ENCODE measurements at regions not wholly inside any gene's neighbourhood (a gene's known extent, or its start where the extent isn't known, plus 50 kb on each side); places are given as distances from the start of the nearest gene placed in this dataset.

DNA sequence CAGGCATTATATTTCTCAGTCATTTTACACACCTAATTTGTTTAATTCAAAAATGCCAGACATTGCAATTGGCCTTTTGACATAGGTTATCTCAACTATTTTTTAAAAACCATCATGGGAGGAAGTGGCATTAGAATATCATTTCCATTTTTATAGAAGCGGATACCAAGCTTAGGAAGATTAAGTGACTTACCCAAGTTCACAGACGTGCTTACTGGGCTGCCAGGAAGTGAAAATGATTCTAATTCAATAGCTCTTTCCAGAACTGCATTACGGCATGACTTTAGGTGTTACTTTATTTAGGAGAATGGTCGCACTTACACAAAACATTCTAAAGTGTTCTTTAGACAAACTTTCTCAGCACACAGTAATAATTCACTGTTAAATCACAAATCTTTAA, 231.9 kb downstream of the KLF12 start:
- no peak for ATAC-seq
- no peaks in the 10 kb centered on the region for H3K36me3 ChIP-seq (ENCODE audit: control insufficient read depth, insufficient read depth, low read length)
- in situ Hi-C loops (cut with HindIII; ENCODE audit: low pct_unique_long_range_greater_than_20kb, low sequenced_read_pairs) (no loop called here), intact Hi-C loops (cut with micrococcal nuclease; ENCODE audit: unreplicated experiment) (no loop called here)
- ChIA-PET POLR2A (no interaction called here), CTCF (no interaction called here)
- no peak overlapping the region for H3K4me3 ChIP-seq (ENCODE audit: low read depth in 2 of 2, low read length in 2 of 2)
- no peaks in the 10 kb centered on the region for H3K4me1 ChIP-seq (ENCODE audit: control insufficient read depth, insufficient read depth, low read length)
- H3K9me3 ChIP-seq (ENCODE audit: control insufficient read depth, insufficient read depth, low read depth, low read length): no peaks in the 10 kb centered on the region
- DNase-seq (ENCODE audit: low read depth, low spot score): no peak
- no peaks in the 10 kb centered on the region for H3K27me3 ChIP-seq (ENCODE audit: control insufficient read depth, insufficient read depth, low read length)
- H3K27ac ChIP-seq (ENCODE audit: low read length): no peak overlapping the region
- TF ChIP-seq TCF7L2 (IDR thresholded peaks at IDR 0.05; ENCODE audit: low read depth, low read length) (no peak), SIN3A (IDR thresholded peaks at IDR 0.05; ENCODE audit: borderline replicate concordance, insufficient read depth, low read depth, low read length) (no peak), POLR2AphosphoS5 (IDR thresholded peaks at IDR 0.05; ENCODE audit: low read depth, low read length) (no peak)
- TF ChIP-seq, protein P1, sequence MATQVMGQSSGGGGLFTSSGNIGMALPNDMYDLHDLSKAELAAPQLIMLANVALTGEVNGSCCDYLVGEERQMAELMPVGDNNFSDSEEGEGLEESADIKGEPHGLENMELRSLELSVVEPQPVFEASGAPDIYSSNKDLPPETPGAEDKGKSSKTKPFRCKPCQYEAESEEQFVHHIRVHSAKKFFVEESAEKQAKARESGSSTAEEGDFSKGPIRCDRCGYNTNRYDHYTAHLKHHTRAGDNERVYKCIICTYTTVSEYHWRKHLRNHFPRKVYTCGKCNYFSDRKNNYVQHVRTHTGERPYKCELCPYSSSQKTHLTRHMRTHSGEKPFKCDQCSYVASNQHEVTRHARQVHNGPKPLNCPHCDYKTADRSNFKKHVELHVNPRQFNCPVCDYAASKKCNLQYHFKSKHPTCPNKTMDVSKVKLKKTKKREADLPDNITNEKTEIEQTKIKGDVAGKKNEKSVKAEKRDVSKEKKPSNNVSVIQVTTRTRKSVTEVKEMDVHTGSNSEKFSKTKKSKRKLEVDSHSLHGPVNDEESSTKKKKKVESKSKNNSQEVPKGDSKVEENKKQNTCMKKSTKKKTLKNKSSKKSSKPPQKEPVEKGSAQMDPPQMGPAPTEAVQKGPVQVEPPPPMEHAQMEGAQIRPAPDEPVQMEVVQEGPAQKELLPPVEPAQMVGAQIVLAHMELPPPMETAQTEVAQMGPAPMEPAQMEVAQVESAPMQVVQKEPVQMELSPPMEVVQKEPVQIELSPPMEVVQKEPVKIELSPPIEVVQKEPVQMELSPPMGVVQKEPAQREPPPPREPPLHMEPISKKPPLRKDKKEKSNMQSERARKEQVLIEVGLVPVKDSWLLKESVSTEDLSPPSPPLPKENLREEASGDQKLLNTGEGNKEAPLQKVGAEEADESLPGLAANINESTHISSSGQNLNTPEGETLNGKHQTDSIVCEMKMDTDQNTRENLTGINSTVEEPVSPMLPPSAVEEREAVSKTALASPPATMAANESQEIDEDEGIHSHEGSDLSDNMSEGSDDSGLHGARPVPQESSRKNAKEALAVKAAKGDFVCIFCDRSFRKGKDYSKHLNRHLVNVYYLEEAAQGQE (IDR thresholded peaks at IDR 0.05; ENCODE audit: insufficient read depth in 1 of 2, low read depth in 2 of 2, low read length in 1 of 2): no peak
- TF ChIP-seq, protein P2, sequence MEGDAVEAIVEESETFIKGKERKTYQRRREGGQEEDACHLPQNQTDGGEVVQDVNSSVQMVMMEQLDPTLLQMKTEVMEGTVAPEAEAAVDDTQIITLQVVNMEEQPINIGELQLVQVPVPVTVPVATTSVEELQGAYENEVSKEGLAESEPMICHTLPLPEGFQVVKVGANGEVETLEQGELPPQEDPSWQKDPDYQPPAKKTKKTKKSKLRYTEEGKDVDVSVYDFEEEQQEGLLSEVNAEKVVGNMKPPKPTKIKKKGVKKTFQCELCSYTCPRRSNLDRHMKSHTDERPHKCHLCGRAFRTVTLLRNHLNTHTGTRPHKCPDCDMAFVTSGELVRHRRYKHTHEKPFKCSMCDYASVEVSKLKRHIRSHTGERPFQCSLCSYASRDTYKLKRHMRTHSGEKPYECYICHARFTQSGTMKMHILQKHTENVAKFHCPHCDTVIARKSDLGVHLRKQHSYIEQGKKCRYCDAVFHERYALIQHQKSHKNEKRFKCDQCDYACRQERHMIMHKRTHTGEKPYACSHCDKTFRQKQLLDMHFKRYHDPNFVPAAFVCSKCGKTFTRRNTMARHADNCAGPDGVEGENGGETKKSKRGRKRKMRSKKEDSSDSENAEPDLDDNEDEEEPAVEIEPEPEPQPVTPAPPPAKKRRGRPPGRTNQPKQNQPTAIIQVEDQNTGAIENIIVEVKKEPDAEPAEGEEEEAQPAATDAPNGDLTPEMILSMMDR (IDR thresholded peaks at IDR 0.05): no peak
- no TSS peak for BruUV-seq (replicated peaks)

DNA sequence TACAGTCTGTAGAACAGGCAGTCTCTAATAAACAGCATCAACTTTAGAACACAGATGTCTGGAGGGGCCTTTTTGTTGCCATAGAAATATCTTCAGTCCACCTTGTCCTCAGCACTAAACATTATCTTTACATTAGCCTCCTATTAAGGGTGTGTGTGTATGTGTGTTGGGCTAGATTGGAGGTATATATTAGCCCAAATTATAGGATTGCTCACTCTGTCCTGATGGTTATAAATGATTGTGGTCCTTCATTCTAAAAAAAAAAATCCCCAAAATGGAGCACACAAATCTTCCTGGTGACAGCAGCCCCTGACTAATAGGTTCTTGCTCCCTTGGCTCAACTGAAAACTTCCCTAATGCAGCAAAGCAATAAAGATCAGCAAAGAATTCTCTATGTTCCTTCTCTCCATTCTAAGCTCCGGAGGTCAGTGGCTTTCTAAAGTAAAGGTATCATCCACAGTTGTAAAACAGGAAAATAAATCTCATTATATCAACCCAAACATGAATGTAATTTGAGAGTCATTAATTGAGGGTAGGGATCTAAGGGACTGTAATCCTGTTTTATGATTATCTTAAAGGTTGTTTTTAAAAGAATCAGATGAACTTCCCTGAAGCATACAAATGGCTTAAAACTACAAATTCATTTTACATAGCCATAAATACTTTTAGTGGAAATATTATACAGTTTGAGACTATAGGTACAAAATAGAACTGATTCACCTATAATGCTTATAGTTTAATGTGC, 232.7 kb downstream of the KLF12 start:
- ChIA-PET POLR2A (no interaction called here), CTCF (no interaction called here)
- in situ Hi-C loops (cut with HindIII; ENCODE audit: low pct_unique_long_range_greater_than_20kb, low sequenced_read_pairs) (no loop called here), intact Hi-C loops (cut with micrococcal nuclease; ENCODE audit: unreplicated experiment) (no loop called here)
- no peaks in the 10 kb centered on the region for H3K36me3 ChIP-seq (ENCODE audit: control insufficient read depth, insufficient read depth, low read length)
- H3K4me3 ChIP-seq (ENCODE audit: low read depth in 2 of 2, low read length in 2 of 2): no peak overlapping the region
- no peaks in the 10 kb centered on the region for H3K27me3 ChIP-seq (ENCODE audit: control insufficient read depth, insufficient read depth, low read length)
- no TSS peak for BruUV-seq (replicated peaks)
- no peak overlapping the region for H3K27ac ChIP-seq (ENCODE audit: low read length)
- DNase-seq (ENCODE audit: low read depth, low spot score) (no peak), ATAC-seq (no peak)
- TF ChIP-seq, protein P2 (IDR thresholded peaks at IDR 0.05): no peak
- TF ChIP-seq, protein P1 (IDR thresholded peaks at IDR 0.05; ENCODE audit: insufficient read depth in 1 of 2, low read depth in 2 of 2, low read length in 1 of 2): no peak
- TF ChIP-seq POLR2AphosphoS5 (IDR thresholded peaks at IDR 0.05; ENCODE audit: low read depth, low read length): no peak
- no peak for TF ChIP-seq SIN3A (IDR thresholded peaks at IDR 0.05; ENCODE audit: borderline replicate concordance, insufficient read depth, low read depth, low read length)
- no peak for TF ChIP-seq TCF7L2 (IDR thresholded peaks at IDR 0.05; ENCODE audit: low read depth, low read length)
- H3K4me1 ChIP-seq (ENCODE audit: control insufficient read depth, insufficient read depth, low read length): no peaks in the 10 kb centered on the region
- no peaks in the 10 kb centered on the region for H3K9me3 ChIP-seq (ENCODE audit: control insufficient read depth, insufficient read depth, low read depth, low read length)
